GM12878 (cell line): ENCODE measurements at regions not wholly inside any gene's neighbourhood (a gene's known extent, or its start where the extent isn't known, plus 50 kb on each side); places are given as distances from the start of the nearest gene placed in this dataset.

Experiments used
- ATF7 ChIP-seq: fragments of 450-650 bp; IDR thresholded peaks from 2 replicates; pipeline ENCODE4 v1.6.1; 2016; ENCODE audit warnings: low read depth, mild to moderate bottlenecking
- BCLAF1 ChIP-seq: fragments of 450-650 bp; IDR thresholded peaks from 2 replicates; pipeline ENCODE4 v1.6.1; 2017; ENCODE audit warnings: antibody characterized with exemption, mild to moderate bottlenecking, moderate library complexity
- CBX5 ChIP-seq: sonication (generic); IDR thresholded peaks from 2 replicates; pipeline ENCODE4 v1.6.1; 2016; ENCODE audit warnings: low read depth, moderate library complexity, mild to moderate bottlenecking, inconsistent platforms
- CEBPB ChIP-seq, 2 experiments: fragments of 150-350 bp in 1 of 2; IDR thresholded peaks; 2 replicates each; pipeline ENCODE4 v1.6.1; 2012 to 2014; ENCODE audit warnings: low read depth in 2 of 2, low read length in 2 of 2, borderline replicate concordance in 1 of 2, inconsistent platforms in 1 of 2
- E2F8 ChIP-seq: fragments of 450-650 bp; IDR thresholded peaks from 2 replicates; pipeline ENCODE4 v1.6.1; 2018; ENCODE audit warnings: mild to moderate bottlenecking, low read depth, moderate library complexity; ENCODE audit not compliant: partially characterized antibody
- EP300 ChIP-seq, 2 experiments: fragments of 150-350 bp in 1 of 2; IDR thresholded peaks; 2 replicates each; pipeline ENCODE4 v1.6.1; 2011 to 2012; ENCODE audit warnings: low read depth in 2 of 2, low read length in 2 of 2, borderline replicate concordance in 1 of 2, improper control_type of control experiment in 1 of 2, inconsistent platforms in 1 of 2; ENCODE audit not compliant: control insufficient read depth in 1 of 2
- GABPA ChIP-seq: IDR thresholded peaks from 2 replicates; pipeline ENCODE4 v1.6.1; 2014; ENCODE audit warnings: antibody characterized with exemption, low read depth, mild to moderate bottlenecking, inconsistent platforms
- HSF1 ChIP-seq: fragments of 150-350 bp; IDR thresholded peaks from 2 replicates; pipeline ENCODE4 v1.6.1; 2014; ENCODE audit warnings: mild to moderate bottlenecking, low read depth, low read length
- MEF2A ChIP-seq: IDR thresholded peaks from 2 replicates; pipeline ENCODE4 v1.6.1; 2011; ENCODE audit warnings: low read depth, mild to moderate bottlenecking, low read length, moderate library complexity; ENCODE audit not compliant: insufficient read depth
- MXI1 ChIP-seq: fragments of 150-350 bp; IDR thresholded peaks from 2 replicates; pipeline ENCODE4 v1.6.1; 2011; ENCODE audit warnings: low read depth, mild to moderate bottlenecking, inconsistent platforms, low read length, improper control_type of control experiment
- RAD21 ChIP-seq: IDR thresholded peaks from 2 replicates; pipeline ENCODE4 v1.6.1; 2011; ENCODE audit warnings: mild to moderate bottlenecking, low read depth, low read length, moderate library complexity; ENCODE audit not compliant: insufficient read depth
- RCOR1 ChIP-seq: conservative IDR thresholded peaks from 2 replicates; pipeline ENCODE4 v1.6.1; 2012; ENCODE audit warnings: low read depth, low read length, improper control_type of control experiment
- SIX5 ChIP-seq: IDR thresholded peaks from 2 replicates; pipeline ENCODE4 v1.6.1; 2011; ENCODE audit warnings: mild to moderate bottlenecking, low read depth, low read length, moderate library complexity; ENCODE audit not compliant: severe bottlenecking
- SMAD1 ChIP-seq: fragments of 450-650 bp; IDR thresholded peaks from 2 replicates; pipeline ENCODE4 v1.6.1; 2018; ENCODE audit warnings: mild to moderate bottlenecking, low read depth; ENCODE audit not compliant: partially characterized antibody
- SPI1 ChIP-seq: IDR thresholded peaks from 2 replicates; pipeline ENCODE4 v1.6.1; 2011; ENCODE audit warnings: low read depth, mild to moderate bottlenecking, low read length, moderate library complexity, borderline replicate concordance; ENCODE audit not compliant: insufficient read depth
- USF1 ChIP-seq: IDR thresholded peaks from 2 replicates; pipeline ENCODE4 v1.6.1; 2011; ENCODE audit warnings: borderline replicate concordance, low read depth, mild to moderate bottlenecking, moderate library complexity, mixed read lengths, low read length; ENCODE audit not compliant: insufficient read depth; ENCODE audit errors: extremely low read length
- ZBTB33 ChIP-seq: fragments of 450-650 bp; IDR thresholded peaks from 2 replicates; pipeline ENCODE4 v1.6.1; 2017; ENCODE audit warnings: mild to moderate bottlenecking
- ZNF217 ChIP-seq: fragments of 450-650 bp; IDR thresholded peaks from 2 replicates; pipeline ENCODE4 v1.6.1; 2017; ENCODE audit warnings: antibody characterized with exemption, mild to moderate bottlenecking
- ZNF24 ChIP-seq: fragments of 450-650 bp; IDR thresholded peaks from 2 replicates; pipeline ENCODE4 v1.6.1; 2017; ENCODE audit warnings: antibody characterized with exemption, mild to moderate bottlenecking
- ZNF622 ChIP-seq: fragments of 450-650 bp; IDR thresholded peaks from 2 replicates; pipeline ENCODE4 v1.6.1; 2017; ENCODE audit warnings: mild to moderate bottlenecking, inconsistent platforms
- ZSCAN29 ChIP-seq: fragments of 450-650 bp; IDR thresholded peaks from 2 replicates; pipeline ENCODE4 v1.6.1; 2017; ENCODE audit warnings: mild to moderate bottlenecking, moderate library complexity

GRCh38 chr10:62709200-62709599 is 95.3 kb upstream of the ADO start (continued):
- TF ChIP-seq USF1 (no peak), EP300 (IDR thresholded peaks at IDR 0.05; ENCODE audit: borderline replicate concordance in 1 of 2, control insufficient read depth in 1 of 2, low read depth in 2 of 2, low read length in 2 of 2) (0 out of 4 replicates have a peak, but pooled peaks of 1 of the 2 experiments have one; percentile 21), RCOR1 (no peak), SMAD1 (no peak), BCLAF1 (no peak), RAD21 (no peak), HSF1 (no peak), ZBTB33 (no peak), SIX5 (no peak), CBX5 (no peak), SPI1 (no peak), ZNF24 (no peak), E2F8 (no peak), GABPA (peak; percentile 38; the same call in 1 of the 2 replicates), ZSCAN29 (no peak), CEBPB (IDR thresholded peaks at IDR 0.05; ENCODE audit: borderline replicate concordance in 1 of 2, low read depth in 2 of 2, low read length in 2 of 2) (no peak), ATF7 (no peak), ZNF622 (no peak), ZNF217 (no peak), MXI1 (no peak), MEF2A (peak; percentile 90)
